ENCODE measurements at regions not wholly inside any gene's neighbourhood (a gene's known extent, or its start where the extent isn't known, plus 50 kb on each side); places are given as distances from the start of the nearest gene placed in this dataset.

DNA sequence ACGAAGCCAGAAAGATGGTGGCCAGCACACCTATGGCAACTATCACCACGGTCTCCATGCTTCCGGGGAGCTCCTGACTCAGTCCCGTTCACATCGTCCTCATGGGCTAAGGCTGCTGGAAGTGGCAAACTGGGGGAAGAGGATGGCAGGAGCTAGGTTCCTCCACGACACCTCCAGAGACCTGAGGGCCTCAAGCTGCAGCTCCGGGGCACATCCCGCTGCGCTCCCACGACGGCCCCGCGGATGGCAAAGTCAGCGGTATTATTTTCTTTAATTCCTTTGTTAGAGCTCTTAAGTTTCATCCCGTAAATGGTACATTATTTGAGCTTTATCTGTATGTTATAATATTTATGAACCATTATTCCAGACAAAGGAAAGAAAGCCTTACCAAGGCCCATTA lies 190.5 kb downstream of the DACT1 start:
- no peak for TF ChIP-seq CTCF (IDR thresholded peaks at IDR 0.05; ENCODE audit: borderline replicate concordance, extremely low read depth, low read length, poor library complexity, severe bottlenecking)
- TF ChIP-seq EZH2 (IDR thresholded peaks at IDR 0.05; ENCODE audit: borderline replicate concordance, low read depth, low read length, severe bottlenecking), result no peak
- Histone ChIP-seq H3K4me3 (ENCODE audit: low read depth in 1 of 2, low read length in 2 of 2) (no peak overlapping the region), H3K9me3 (ENCODE audit: insufficient read depth, low read length, severe bottlenecking) (no peaks in the 10 kb centered on the region), H3K27me3 (ENCODE audit: insufficient read depth, low read length, poor library complexity) (peaks cover 6% of the 10 kb centered on the region), H3K36me3 (ENCODE audit: insufficient read depth, low read length) (no peaks in the 10 kb centered on the region), H3K4me1 (ENCODE audit: insufficient read depth, low read length) (no peaks in the 10 kb centered on the region), H4K20me1 (ENCODE audit: insufficient read depth, low read length) (no peaks in the 10 kb centered on the region), H2AFZ (ENCODE audit: low read depth, low read length) (no peak overlapping the region), H3K79me2 (ENCODE audit: insufficient read depth, low read length) (no peaks in the 10 kb centered on the region), H3K27ac (ENCODE audit: low read length) (no peak overlapping the region), H3K4me2 (ENCODE audit: insufficient read depth, low read length) (no peak overlapping the region), H3K9ac (ENCODE audit: low read depth, low read length) (no peak overlapping the region)
- ATAC-seq (ENCODE audit: insufficient read depth, low read depth), result no peak
- DNase-seq, result no peak

DNA sequence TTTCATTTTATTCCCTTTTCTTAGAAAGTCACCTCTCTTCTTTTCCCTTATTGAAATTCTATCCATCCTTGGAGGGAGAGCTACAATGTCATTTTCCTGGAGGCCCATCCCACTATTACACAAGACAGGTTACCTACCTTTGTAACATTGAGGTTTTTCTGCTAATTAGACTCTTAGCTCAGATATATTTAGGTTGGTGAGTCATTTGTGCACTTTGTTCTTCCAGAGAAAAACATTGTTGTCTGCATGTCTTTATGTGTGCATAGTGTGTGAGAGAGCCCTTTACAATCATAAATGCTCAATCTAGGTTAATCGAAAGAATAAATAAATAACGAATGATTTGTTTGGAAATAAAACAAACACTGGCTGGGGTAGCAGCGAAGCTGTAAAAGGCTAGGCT lies 191.8 kb downstream of the DACT1 start:
- ATAC-seq (ENCODE audit: insufficient read depth, low read depth) (no peak), DNase-seq (no peak)
- H3K79me2 ChIP-seq (ENCODE audit: insufficient read depth, low read length), result no peaks in the 10 kb centered on the region
- no peaks in the 10 kb centered on the region for H3K4me1 ChIP-seq (ENCODE audit: insufficient read depth, low read length)
- H2AFZ ChIP-seq (ENCODE audit: low read depth, low read length), result no peak overlapping the region
- no peaks in the 10 kb centered on the region for H4K20me1 ChIP-seq (ENCODE audit: insufficient read depth, low read length)
- H3K36me3 ChIP-seq (ENCODE audit: insufficient read depth, low read length), result no peaks in the 10 kb centered on the region
- H3K9me3 ChIP-seq (ENCODE audit: insufficient read depth, low read length, severe bottlenecking), result no peaks in the 10 kb centered on the region
- TF ChIP-seq EZH2 (IDR thresholded peaks at IDR 0.05; ENCODE audit: borderline replicate concordance, low read depth, low read length, severe bottlenecking) (no peak), CTCF (IDR thresholded peaks at IDR 0.05; ENCODE audit: borderline replicate concordance, extremely low read depth, low read length, poor library complexity, severe bottlenecking) (no peak)
- H3K27ac ChIP-seq (ENCODE audit: low read length), result no peak overlapping the region
- peaks cover 6% of the 10 kb centered on the region for H3K27me3 ChIP-seq (ENCODE audit: insufficient read depth, low read length, poor library complexity)
- H3K4me3 ChIP-seq (ENCODE audit: low read depth in 1 of 2, low read length in 2 of 2), result no peak overlapping the region
- H3K9ac ChIP-seq (ENCODE audit: low read depth, low read length), result no peak overlapping the region
- no peak overlapping the region for H3K4me2 ChIP-seq (ENCODE audit: insufficient read depth, low read length)

DNA sequence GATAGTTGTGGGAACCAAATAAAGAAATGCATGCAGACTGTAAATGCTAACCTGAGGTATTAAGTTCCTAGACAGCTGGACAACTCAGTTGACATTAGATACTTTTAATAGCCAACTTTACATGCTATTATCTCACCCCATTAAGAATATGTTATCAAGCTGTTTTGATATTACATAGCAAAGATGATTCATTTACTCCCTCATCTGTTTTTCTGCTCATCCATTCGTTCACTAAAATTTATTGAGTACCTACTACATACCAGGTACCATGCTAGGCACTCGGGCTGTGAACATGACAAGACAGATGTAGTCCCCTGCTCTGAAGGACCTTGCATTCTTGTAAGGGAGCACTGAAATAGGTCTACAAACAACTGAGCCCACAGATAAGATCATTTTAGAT lies 192.4 kb downstream of the DACT1 start:
- H4K20me1 ChIP-seq (ENCODE audit: insufficient read depth, low read length), result no peaks in the 10 kb centered on the region
- H3K4me1 ChIP-seq (ENCODE audit: insufficient read depth, low read length), result no peaks in the 10 kb centered on the region
- no peak overlapping the region for H3K27ac ChIP-seq (ENCODE audit: low read length)
- H3K4me3 ChIP-seq (ENCODE audit: low read depth in 1 of 2, low read length in 2 of 2), result no peak overlapping the region
- no peak overlapping the region for H3K9ac ChIP-seq (ENCODE audit: low read depth, low read length)
- TF ChIP-seq EZH2 (IDR thresholded peaks at IDR 0.05; ENCODE audit: borderline replicate concordance, low read depth, low read length, severe bottlenecking), result no peak
- no peak for ATAC-seq (ENCODE audit: insufficient read depth, low read depth)
- H3K36me3 ChIP-seq (ENCODE audit: insufficient read depth, low read length), result no peaks in the 10 kb centered on the region
- H3K4me2 ChIP-seq (ENCODE audit: insufficient read depth, low read length), result no peak overlapping the region
- no peak overlapping the region for H2AFZ ChIP-seq (ENCODE audit: low read depth, low read length)
- peaks cover 6% of the 10 kb centered on the region for H3K27me3 ChIP-seq (ENCODE audit: insufficient read depth, low read length, poor library complexity)
- H3K9me3 ChIP-seq (ENCODE audit: insufficient read depth, low read length, severe bottlenecking), result no peaks in the 10 kb centered on the region
- no peak for DNase-seq
- no peaks in the 10 kb centered on the region for H3K79me2 ChIP-seq (ENCODE audit: insufficient read depth, low read length)

GRCh38 chr14:58832095-58832521 lies 194.3 kb downstream of the DACT1 start:
- ATAC-seq (ENCODE audit: insufficient read depth, low read depth), result no peak
- Histone ChIP-seq H4K20me1 (ENCODE audit: insufficient read depth, low read length) (no peaks in the 10 kb centered on the region), H3K4me3 (ENCODE audit: low read depth in 1 of 2, low read length in 2 of 2) (no peak overlapping the region)

More at GRCh38 chr14:58832095-58832521, 194.3 kb downstream of the DACT1 start:
- H3K36me3 ChIP-seq (ENCODE audit: insufficient read depth, low read length), result no peaks in the 10 kb centered on the region
- H3K4me1 ChIP-seq (ENCODE audit: insufficient read depth, low read length), result no peaks in the 10 kb centered on the region
- H3K27me3 ChIP-seq (ENCODE audit: insufficient read depth, low read length, poor library complexity), result peaks cover 6% of the 10 kb centered on the region
- no peak overlapping the region for H3K27ac ChIP-seq (ENCODE audit: low read length)
- no peaks in the 10 kb centered on the region for H3K79me2 ChIP-seq (ENCODE audit: insufficient read depth, low read length)
- DNase-seq, result no peak
- no peak overlapping the region for H2AFZ ChIP-seq (ENCODE audit: low read depth, low read length)
- H3K9ac ChIP-seq (ENCODE audit: low read depth, low read length), result no peak overlapping the region
- TF ChIP-seq CTCF (IDR thresholded peaks at IDR 0.05; ENCODE audit: borderline replicate concordance, extremely low read depth, low read length, poor library complexity, severe bottlenecking) (no peak), EZH2 (IDR thresholded peaks at IDR 0.05; ENCODE audit: borderline replicate concordance, low read depth, low read length, severe bottlenecking) (no peak)
- no peak overlapping the region for H3K4me2 ChIP-seq (ENCODE audit: insufficient read depth, low read length)
- no peaks in the 10 kb centered on the region for H3K9me3 ChIP-seq (ENCODE audit: insufficient read depth, low read length, severe bottlenecking)

All from DND-41 (cell line).